ENCODE measurements at regions not wholly inside any gene's neighbourhood (a gene's known extent, or its start where the extent isn't known, plus 50 kb on each side); places are given as distances from the start of the nearest gene placed in this dataset.

- Histone ChIP-seq H3K36me3 (no peaks in the 10 kb centered on the region), H3K27ac (no peak overlapping the region), H3K9me3 (no peaks in the 10 kb centered on the region), H3K4me1 (no peaks in the 10 kb centered on the region), H3K27me3 (no peaks in the 10 kb centered on the region), H3K4me3 (no peak overlapping the region)
- DNase-seq (ENCODE audit: low spot score) = no peak
- TF ChIP-seq CTCF (IDR thresholded peaks at IDR 0.05) = no peak
Measured at GRCh38 chr13:108156749-108157148, 58.6 kb downstream of the LIG4 start.

- no peak overlapping the region for H3K4me3 ChIP-seq
- DNase-seq (ENCODE audit: low spot score) = peak; percentile 71
Measured at GRCh38 chr13:108155185-108156106, 59.9 kb downstream of the LIG4 start.

GRCh38 chr13:108154421-108154858, 60.9 kb downstream of the LIG4 start:
- no peaks in the 10 kb centered on the region for H3K9me3 ChIP-seq
- TF ChIP-seq CTCF (IDR thresholded peaks at IDR 0.05) = no peak
- H3K36me3 ChIP-seq = no peaks in the 10 kb centered on the region
- DNase-seq (ENCODE audit: low spot score) = no peak
- no peak overlapping the region for H3K27ac ChIP-seq
- no peaks in the 10 kb centered on the region for H3K27me3 ChIP-seq
- no peak overlapping the region for H3K4me3 ChIP-seq
- H3K4me1 ChIP-seq = no peaks in the 10 kb centered on the region

More at GRCh38 chr13:108155185-108156106, 59.9 kb downstream of the LIG4 start:
- Histone ChIP-seq H3K27me3 (no peaks in the 10 kb centered on the region), H3K36me3 (no peaks in the 10 kb centered on the region), H3K27ac (no peak overlapping the region), H3K4me1 (no peaks in the 10 kb centered on the region), H3K9me3 (no peaks in the 10 kb centered on the region)
- peak; percentile 82 to 89 for TF ChIP-seq CTCF (IDR thresholded peaks at IDR 0.05)

GRCh38 chr13:108146642-108147041, 68.7 kb downstream of the LIG4 start:
- DNase-seq (ENCODE audit: low spot score) = no peak
- H3K4me3 ChIP-seq = no peak overlapping the region
- H3K27me3 ChIP-seq = no peaks in the 10 kb centered on the region
- no peak overlapping the region for H3K27ac ChIP-seq
- no peaks in the 10 kb centered on the region for H3K4me1 ChIP-seq
- no peak for TF ChIP-seq CTCF (IDR thresholded peaks at IDR 0.05)
- no peaks in the 10 kb centered on the region for H3K36me3 ChIP-seq
- no peaks in the 10 kb centered on the region for H3K9me3 ChIP-seq

GRCh38 chr13:108142702-108143436, 72.5 kb downstream of the LIG4 start:
- TF ChIP-seq CTCF (IDR thresholded peaks at IDR 0.05) = no peak
- Histone ChIP-seq H3K4me1 (no peaks in the 10 kb centered on the region), H3K4me3 (no peak overlapping the region), H3K27me3 (no peaks in the 10 kb centered on the region), H3K36me3 (no peaks in the 10 kb centered on the region), H3K9me3 (no peaks in the 10 kb centered on the region), H3K27ac (no peak overlapping the region)
- no peak for DNase-seq (ENCODE audit: low spot score)
